GM19438 (cell line): ENCODE measurements at regions not wholly inside any gene's neighbourhood (a gene's known extent, or its start where the extent isn't known, plus 50 kb on each side); places are given as distances from the start of the nearest gene placed in this dataset.

Experiments used
- ATAC-seq: cut with Tn5 transposase; IDR thresholded peaks from one replicate; pipeline ENCODE4 v1.9.1; 2021; ENCODE audit warnings: low read depth; ENCODE audit not compliant: unreplicated experiment

GRCh38 chr1:214923278-214923915 lies 159.1 kb upstream of the KCNK2 start:
- no peak for ATAC-seq

DNA sequence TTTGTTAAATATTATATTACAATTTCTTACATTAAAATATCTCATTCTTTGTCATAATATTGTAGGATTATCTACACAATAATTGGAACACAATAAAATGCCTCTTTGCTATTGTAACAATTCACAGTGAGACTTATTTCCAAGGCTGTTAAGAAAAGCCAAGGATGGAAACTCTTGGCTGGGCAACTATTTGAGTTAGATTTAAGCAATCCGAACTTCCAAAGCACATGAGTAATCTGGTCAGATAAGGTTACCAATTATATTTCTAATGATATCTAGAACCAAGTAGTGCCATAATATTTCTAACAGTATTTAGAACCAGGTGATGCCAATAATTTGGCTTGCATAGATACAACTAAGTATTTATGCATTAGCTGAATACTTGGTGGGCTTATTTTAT lies 154.7 kb upstream of the KCNK2 start:
- no peak for ATAC-seq

DNA sequence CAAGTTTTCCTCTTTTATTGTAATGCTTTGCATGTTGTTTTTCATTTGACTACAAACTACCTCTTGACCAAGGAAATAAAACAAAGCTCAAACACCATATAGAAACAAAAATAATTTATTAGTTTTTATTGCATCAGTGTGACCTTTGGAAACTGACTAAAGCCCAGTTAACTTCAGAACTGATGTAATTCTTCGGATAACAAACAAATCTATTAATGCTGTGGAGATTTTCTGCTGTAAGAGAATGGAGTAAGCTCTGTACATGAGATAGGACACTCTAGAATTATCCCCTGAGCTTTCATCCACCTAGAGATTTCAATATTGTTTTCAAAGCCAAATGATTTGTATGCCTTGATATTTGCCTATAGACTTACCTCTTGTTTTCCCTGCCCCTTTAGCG lies 154.0 kb upstream of the KCNK2 start:
- no peak for ATAC-seq

- ATAC-seq, result no peak
These were observed 149.2 kb upstream of the KCNK2 start for GRCh38 chr1:214933375-214933774.

DNA sequence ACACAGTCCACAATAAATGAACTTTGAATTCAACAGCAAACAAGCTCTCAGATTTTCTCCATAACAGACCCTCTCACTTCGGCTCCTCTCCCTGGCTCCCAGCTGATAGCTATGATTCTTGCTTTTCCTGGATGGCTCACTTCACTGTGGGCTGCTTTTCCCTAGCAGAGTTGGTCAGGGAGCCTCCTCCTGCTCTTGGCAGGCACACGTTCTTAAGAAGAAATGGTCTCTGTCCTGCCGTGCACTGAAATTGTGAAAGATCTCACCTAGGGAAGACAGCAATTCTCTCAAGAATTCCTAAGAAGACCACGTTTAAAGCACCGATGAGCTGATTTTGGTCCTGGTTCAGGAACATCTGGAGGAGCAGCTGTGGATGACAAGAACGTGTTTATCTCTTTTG lies 148.5 kb upstream of the KCNK2 start:
- no peak for ATAC-seq

DNA sequence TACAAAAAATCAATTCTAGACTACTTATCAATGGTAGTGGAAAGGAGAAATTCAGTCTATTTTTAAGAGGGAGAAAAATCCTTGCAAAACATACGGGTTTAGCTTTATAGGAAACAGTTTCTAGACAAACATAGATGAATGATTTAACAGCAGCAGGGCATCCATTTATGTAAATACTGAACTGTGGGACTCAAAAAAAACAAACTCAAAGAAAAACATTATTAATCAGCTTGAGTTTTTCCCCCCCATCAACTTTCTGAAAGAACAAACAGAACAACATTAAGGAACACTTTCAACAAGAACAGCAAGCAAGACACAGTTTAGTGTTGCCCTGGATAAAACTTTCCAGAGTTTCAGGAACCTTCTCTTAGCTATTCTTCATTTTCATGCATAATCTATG lies 147.3 kb upstream of the KCNK2 start:
- no peak for ATAC-seq

DNA sequence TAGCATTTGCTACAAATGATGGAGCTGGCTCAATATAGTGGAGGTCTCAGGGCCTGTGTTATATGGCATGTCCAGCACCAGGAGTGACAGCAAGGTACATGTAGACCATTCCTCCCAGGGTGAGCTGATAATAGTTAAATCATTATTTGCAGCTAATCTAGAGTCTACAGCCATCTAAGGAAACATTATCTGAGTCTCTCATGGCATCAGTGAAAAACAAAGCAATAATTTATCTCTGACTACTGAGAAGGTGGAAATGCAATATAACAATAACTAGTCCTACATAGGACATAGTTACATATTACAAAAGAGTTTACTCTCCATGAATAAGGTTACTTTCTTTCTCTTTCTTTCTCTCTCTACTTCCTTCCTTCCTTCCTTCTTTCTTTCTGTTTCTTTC lies 143.4 kb upstream of the KCNK2 start:
- ATAC-seq, result no peak

DNA sequence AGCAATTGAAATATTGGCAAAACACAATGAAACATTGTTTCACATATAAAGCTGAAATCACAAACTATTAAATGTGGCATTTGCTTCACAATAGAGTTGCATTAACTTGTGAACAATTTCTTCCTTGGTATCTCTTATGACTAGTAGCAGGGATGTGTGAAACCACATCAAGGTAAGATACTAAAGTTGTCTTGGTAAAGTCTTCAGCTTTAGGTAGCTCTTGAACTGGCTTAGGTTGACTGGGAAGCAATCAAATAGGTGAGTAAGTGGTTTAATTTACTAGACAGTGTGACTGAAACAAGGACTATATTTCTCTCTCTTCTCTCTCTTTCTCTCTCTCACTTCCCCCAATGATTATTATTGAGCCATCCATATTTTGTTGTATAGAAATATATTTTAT lies 141.5 kb upstream of the KCNK2 start:
- no peak for ATAC-seq

DNA sequence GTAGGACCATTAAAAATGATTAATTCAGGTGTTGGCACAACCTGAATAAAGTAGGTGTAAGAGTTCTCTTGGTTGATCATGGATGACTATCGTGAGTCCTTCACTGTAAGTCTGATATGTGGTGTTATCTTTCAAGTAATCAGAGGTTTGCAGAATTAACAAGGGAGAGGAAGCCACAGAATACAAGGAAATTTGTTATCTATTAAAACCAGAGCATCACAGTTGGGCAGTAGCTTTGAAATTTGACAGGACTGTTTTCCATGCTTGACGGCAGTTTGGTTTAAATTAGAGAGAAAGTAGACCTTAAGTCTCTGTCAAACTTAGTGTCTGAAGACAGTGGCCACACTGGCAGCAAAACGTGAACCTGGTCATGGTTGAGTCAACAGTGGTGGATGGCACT lies 139.5 kb upstream of the KCNK2 start:
- no peak for ATAC-seq

DNA sequence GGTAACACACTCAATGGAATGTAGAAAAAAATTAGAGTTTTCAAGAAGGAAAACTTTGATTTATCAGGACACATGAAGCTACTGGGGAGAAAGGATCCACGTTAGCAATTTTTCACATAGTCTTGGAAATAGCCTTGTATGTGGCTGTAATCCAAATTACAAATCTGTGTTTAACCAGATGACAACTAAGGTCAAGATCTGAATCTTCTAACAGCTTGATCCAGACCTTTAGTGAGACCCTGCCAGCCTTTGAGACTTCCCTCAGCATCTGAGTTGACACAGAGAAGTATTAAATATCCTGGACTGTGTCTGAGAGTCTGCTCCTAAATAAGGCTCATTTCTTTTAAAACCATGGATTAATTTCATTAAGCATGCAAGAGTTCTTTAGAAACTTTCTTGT lies 135.9 kb upstream of the KCNK2 start:
- ATAC-seq, result no peak

GRCh38 chr1:214952648-214953047 lies 129.9 kb upstream of the KCNK2 start:
- no peak for ATAC-seq

- ATAC-seq, result no peak
These were observed 128.5 kb upstream of the KCNK2 start for GRCh38 chr1:214953901-214954616.

GRCh38 chr1:214954617-214954949 lies 128.0 kb upstream of the KCNK2 start:
- ATAC-seq, result no peak

DNA sequence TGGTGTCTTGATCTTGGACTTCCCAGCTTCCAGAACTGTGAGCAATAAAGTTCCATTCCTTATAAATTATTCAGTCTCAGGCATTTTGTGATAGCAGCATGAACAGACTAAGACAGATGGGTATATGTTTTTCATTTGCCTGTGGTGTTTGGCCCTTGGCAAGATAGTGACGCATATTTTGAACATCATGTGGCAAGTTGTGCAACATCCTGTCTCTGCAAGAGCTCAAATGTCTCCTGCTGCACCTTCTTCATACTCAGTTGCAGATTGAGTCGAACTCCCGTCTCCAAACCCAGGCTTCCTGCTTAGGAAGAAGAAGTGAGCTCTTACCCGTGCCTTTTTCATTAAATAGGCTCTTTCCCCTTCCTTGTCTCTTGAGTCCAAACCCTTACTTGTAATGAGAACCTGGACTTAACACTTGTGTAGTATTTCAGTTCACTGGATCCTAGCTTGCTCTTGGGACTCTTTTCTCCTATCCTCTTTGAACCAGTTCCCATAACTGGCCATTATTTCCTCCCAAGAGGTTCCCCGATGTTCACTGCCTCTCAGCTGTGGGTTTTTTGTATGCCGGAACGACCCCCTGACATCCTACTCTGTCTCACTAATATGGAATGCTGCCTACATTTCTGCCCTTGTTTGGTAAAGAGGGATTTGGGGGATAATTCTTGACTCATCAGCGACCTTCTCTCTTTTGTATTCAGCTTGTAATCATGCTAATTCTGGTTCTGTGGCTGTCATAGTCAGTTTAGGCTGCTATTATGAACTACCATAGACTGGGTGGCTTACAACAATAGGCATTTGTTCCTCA lies 125.0 kb upstream of the KCNK2 start:
- ATAC-seq, result no peak

DNA sequence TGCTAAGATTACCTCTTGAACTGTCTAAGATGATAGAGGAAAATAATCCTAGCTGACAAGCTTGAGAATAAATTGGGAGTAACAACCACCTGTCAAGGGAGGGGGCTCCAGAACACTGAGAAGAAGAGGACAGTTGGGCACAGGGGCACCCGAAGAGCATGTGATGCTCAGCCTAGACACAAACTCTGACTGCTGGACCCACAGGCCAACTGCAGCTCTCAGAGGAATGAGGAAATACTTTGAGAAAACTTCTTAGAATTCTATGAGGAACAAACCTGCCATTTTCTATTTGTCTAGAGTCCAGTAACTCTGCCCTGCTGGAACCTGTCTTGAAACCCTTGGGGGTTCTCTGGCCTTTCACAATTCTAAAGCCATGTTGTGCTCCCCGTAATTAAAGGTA lies 124.1 kb upstream of the KCNK2 start:
- ATAC-seq, result no peak

DNA sequence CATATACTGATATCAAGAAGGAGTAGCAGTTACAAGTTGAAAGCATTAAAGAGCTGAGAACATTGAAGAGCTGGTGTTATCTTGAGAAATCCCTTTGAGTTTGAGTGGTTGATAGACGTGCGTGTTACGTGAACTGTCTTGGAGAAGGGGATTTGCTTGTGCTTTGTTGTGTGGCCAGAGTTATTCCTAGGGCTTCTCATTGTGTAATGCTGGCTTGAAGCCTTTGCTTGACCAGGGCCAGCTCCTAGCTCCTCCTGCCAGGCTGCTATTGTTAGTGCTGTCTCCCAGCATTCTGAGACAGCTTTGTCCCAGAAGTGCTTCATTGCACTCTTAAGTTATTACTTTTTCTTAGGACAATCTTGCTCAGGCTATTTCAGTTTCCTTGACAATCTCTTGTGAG lies 116.2 kb upstream of the KCNK2 start:
- ATAC-seq, result no peak

DNA sequence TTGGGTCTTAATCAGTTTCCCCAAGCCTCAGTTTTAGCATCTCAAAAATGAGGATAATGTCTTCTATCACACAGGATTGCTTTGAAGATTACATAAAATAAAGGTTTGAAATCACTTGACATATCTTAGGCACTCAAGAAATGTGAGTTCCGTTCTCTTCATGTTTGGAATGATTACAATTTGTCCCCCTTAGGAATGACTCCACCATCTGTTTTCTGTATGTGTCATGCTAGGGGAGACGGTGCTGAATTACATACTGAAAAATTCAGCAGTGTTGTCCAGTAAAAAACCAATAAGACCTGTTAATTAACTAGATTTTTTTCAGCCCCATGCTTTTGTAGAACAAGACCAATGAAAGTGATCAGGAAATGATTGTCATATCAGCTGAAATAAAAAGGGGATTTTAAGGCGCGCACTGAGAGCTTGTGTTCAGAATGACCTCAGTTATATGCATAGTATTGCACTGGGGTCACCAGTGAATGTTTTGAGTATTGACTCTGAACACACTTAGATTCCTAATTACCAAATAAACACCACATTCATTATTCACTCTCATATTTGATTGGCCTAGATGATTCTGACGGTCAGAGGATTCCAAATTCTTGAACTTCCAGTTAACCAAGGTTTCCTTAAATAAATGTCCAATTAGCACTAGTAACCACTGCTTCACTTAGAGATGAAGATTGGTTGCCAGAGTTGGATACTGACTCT lies 114.5 kb upstream of the KCNK2 start:
- no peak for ATAC-seq

GRCh38 chr1:214970016-214970415 lies 112.5 kb upstream of the KCNK2 start:
- no peak for ATAC-seq

DNA sequence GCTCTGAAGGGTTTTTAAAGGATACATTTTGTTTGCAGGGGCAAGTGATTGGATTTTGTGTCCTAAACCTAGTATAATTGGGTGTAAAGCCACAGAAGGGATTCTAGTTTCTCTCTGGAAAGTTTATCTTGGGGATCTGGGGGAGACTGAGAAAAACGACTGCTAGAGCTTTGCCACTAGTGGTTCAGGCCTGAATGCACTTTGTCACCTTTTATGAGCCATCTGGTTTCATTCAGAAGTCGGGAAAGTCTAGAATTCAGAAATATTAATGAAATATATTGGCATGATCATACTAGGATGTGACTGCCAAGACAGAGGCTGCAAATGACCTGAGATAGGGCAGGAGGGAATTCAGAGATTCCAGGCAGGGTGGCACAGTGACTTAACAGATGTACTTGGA lies 111.5 kb upstream of the KCNK2 start:
- ATAC-seq, result no peak

DNA sequence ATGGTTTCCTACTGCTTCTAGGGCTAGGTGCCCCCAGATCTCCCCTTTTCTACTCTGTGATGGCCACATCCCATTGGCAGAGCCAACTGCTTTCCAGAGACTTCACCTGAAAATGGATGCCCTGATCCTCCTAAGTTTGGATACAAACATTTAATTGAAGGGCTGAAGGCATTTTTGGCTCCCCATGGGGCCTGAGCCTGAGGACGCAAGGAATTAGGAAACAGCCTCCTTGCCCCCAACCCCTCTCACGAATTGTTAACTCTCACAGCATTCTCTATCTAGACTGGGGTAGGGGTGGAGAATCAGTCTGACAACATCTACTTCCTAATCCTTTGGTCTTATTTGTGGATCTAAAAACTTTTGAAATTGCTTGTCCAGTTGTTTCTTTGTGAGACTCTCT lies 108.5 kb upstream of the KCNK2 start:
- no peak for ATAC-seq

DNA sequence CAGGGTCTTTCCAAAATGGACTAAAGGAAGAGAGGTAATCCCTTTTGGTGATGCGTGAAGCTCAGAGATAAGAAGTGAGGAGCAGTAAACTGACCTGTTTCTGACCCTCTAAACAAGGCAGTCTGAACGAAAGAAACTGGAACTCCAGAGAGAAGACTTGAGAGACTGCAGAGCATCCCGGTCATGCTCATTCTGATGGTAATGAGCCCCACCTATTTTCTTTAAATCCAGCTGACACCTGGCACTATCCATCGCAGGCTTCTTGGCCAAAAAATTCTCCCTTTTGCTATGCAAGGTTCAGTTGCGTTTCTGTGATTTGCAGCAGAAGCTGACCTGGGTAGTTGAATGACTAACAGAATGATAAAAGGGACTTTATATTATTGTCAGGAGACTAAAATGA lies 105.9 kb upstream of the KCNK2 start:
- no peak for ATAC-seq
